AML-193 (cell line): ENCODE measurements at regions not wholly inside any gene's neighbourhood (a gene's known extent, or its start where the extent isn't known, plus 50 kb on each side); places are given as distances from the start of the nearest gene placed in this dataset.

ENCODE experiments used
- DNase-seq, 2 experiments: peaks; one replicate each; lab custom pipeline; 2025; lab: John Stamatoyannopoulos, UW

DNA sequence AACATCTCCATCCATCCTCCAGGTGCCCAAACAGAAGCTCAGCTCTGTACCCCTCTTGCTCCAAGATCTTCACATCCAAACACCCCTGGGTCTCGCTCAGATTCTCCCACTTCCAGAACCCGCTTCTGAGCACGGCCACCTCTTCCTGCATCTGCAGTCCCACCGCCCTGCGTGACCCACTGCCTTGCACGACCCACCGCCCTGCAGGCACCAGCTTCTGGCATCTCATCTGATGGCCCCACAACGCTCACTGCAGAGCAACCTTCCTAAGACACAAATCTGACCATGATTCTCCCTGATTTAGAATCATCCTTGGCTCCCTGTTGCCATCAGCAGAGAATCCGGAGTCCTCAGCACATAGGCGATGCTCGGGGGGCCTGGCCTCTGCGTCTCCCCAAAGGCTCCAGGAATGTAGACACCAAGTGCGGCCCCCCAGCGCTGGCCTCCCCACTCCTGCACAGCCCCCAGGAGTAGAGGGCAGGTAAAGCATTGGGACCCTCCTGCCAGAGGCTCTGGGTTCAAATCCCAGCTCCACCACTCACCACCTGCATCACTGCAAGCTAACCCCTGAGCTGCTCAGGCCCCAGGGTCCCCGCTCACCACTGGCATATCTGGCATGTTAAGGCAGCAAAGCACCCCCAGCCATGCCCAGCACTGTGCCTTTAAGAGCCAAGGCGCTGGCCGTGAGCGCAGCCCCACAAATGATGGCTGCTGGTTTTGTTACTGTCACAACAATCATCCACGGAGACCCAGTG, 459.3 kb downstream of the BRD1 start:
- no peak for DNase-seq

- DNase-seq, result no peak
These were observed 460.5 kb downstream of the BRD1 start for GRCh38 chr22:49367041-49367697.

GRCh38 chr22:49366437-49366836, 461.2 kb downstream of the BRD1 start:
- no peak for DNase-seq

- no peak for DNase-seq
These were observed 461.8 kb downstream of the BRD1 start for GRCh38 chr22:49365910-49366309.

- DNase-seq, result no peak
These were observed 462.4 kb downstream of the BRD1 start for GRCh38 chr22:49365191-49365837.

- no peak for DNase-seq
These were observed 463.3 kb downstream of the BRD1 start for GRCh38 chr22:49364398-49364797.

- no peak for DNase-seq
These were observed 464.0 kb downstream of the BRD1 start for GRCh38 chr22:49363526-49364230.

- DNase-seq, result no peak
These were observed 465.3 kb downstream of the BRD1 start for GRCh38 chr22:49362211-49362839.

GRCh38 chr22:49361164-49361563, 466.5 kb downstream of the BRD1 start:
- no peak for DNase-seq

- no peak for DNase-seq
These were observed 466.9 kb downstream of the BRD1 start for GRCh38 chr22:49360746-49361145.

DNA sequence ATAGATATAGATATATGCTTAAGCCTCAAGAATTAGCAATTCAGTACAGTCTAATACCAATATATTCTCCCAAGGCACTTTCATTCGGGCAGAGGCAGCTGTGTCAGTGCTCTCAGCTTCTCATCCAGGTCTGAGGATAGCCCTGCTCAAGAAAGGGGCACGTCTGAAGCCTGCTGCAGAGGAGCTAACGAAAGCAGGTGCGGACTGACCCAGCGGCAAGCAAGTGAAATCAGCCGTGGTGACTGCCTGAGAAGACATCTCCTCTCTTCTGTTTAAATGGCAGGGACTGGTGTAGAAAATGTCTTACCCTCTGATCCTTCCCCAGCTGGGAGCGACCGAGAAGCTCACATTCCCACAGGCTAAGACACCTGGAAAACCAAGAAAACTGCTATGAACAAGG, 468.6 kb downstream of the BRD1 start:
- DNase-seq, result no peak

DNA sequence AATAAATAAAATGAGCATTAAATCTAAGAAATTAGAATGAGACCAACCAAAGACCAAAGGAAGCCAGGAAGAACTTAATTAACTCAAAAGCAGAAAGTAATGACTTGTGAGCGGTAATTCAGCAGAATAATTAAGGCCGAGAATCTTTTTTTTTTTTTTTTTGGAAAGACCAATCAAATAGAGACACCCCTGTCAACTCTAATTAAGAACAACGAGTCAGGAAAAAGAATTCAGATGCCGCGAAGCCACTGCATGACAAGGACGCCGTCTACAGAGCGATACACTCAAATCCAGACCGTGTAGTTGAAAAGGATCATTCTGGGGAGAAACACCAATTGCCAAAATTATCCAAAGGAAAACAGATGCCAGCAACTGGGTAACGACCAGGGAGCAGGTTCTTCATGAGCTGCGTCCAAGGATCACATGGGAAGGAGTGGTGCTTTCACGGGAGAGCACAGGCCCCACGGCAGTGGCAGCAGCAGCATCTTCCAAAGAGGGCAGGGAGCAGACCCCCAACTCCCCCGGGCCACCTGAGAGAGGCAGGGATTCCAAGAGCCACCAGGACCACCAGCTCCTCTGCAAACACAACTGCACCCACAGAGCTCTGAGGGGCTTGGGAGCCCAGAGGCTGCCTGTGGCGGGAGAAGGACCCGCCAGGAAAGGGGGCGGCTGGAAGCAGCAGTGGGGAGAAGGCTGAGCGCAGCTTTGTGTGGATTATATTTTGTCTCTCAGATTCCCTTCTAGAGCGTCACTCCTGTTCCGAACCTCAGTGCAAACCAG, 469.8 kb downstream of the BRD1 start:
- no peak for DNase-seq

DNA sequence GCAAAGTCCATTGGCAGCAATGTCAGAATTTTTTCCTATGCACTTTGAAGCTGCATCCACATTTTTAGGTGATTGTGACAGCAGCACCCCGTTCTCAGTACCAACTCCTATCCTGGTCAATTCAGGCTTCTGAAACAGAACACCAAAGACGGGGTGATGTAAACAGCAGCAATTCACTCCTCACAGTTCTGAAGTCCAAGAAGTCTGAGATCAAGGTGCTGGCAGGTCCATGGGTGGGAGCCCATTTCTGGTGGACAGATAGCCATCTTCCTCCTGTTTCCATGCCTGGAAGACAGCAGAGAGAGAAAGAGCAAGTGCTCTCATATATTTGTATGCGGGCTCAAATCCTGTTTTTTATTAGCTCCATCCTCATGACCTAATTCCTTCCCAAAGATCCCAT, 471.2 kb downstream of the BRD1 start:
- no peak for DNase-seq

DNA sequence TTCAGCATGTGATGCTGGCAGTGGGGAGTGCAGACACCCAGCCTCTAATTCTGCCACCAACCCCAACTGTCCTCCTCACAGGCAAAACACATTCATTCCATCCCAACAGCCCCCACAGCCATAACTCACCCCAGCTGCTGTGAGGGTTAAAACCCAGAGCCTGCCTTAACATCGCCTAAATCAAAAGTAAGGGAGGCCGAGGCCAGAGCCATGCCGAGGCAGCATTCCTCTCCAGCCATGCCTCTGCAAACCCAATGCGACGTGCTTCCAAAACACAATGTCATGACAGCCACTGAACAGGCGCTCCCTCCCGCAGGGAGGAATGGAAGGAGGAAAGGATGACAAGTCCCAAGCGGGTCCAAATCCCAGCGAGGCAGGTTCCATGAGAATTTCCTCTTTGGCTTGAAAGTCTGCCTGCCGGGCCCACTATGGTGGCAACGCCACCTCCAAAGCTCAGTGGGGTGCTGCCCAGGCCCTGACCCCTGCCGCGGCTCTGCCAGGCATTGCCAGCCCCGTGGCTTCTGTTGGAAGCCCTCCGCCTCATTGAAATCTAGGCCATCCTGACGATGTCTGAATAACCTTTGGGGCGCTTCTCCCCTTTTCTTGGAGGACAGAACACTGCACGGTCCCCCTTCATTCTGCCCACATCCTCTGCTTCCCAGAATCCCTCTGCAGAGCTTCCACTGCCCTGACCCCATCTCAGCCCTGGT, 472.3 kb downstream of the BRD1 start:
- no peak for DNase-seq

- no peak for DNase-seq
These were observed 473.0 kb downstream of the BRD1 start for GRCh38 chr22:49354516-49355210.

GRCh38 chr22:49353235-49353634, 474.4 kb downstream of the BRD1 start:
- no peak for DNase-seq

DNA sequence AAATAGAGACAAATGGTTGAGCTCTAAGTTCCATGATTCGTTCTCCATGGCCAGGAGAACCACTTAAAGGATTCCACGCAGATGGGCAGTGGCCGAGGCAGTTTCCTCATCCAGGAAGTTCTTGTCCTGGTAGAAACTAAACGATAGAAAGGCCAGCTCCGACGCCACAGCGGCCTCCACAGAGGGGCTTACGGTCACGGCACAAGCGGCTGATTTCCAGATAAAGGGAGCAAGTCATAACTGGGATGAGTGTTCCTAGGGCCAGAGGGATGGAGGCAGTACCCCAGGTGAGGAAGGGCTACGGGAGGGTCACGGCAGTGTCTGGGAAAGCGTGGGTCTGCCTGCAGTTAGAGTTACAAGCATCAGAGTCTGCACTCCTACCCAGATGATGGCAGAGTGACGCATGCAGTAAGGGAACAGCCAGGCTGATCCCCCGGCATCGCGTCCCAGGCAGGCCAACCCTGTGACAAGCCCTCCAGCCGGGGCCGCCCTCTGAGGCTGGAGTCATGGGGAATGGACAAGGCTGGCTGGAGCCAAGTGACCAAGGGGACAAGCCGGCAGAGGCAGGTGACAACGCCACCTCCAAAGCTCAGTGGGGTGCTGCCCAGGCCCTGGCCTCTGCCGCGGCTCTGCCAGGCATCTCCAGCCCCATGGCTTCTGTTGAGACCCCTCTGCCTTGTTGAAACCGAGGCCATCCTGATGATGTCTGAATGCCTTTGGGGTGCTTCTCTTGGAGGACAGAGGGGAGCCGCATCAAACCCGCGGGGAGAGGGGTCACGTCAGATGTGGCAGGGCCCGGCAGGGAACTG, 475.1 kb downstream of the BRD1 start:
- DNase-seq, result no peak

- no peak for DNase-seq
These were observed 475.9 kb downstream of the BRD1 start for GRCh38 chr22:49351761-49352227.
